B cell (primary cell): ENCODE measurements at regions not wholly inside any gene's neighbourhood (a gene's known extent, or its start where the extent isn't known, plus 50 kb on each side); places are given as distances from the start of the nearest gene placed in this dataset.

Source experiments
- ATAC-seq: fragments of 200-7000 bp; cut with Tn5 transposase; one replicate; pipeline ENCODE4 v1.10.0; 2021; ENCODE audit warnings: low read depth, mild to moderate bottlenecking, moderate number of reproducible peaks, moderate library complexity
- CTCF ChIA-PET: fragments of 350-600 bp; sonication (Branson Sonifier 250); formaldehyde crosslinking; loops from one replicate; lab custom pipeline; 2021; ENCODE audit warnings: antibody characterized with exemption, inconsistent platforms; lab: Charles Lee
- POLR2A ChIA-PET: fragments of 350-600 bp; sonication (Branson Sonifier 250); formaldehyde crosslinking; loops from one replicate; lab custom pipeline; 2021; ENCODE audit warnings: antibody characterized with exemption; lab: Charles Lee
- DNase-seq: peaks from one replicate; pipeline ENCODE4 v3.0.0; 2013
- H2AFZ ChIP-seq: 2 replicates; pipeline ENCODE4 v1.6.1; 2012; ENCODE audit warnings: mild to moderate bottlenecking, low read depth, low read length; ENCODE audit not compliant: insufficient read depth, poor library complexity, severe bottlenecking
- H3K27ac ChIP-seq, 2 donors: 1 replicate in 1 of 2; 2 replicates in 1 of 2; pipeline ENCODE4 v1.5.1; 2012 to 2013; ENCODE audit warnings: low read length in 2 of 2, mild to moderate bottlenecking in 2 of 2, moderate library complexity in 1 of 2
- H3K27me3 ChIP-seq, 4 experiments: fragments of 200-600 bp in 1 of 4; sonication (generic) in 1 of 4; replicated peaks in 1 of 4; 1 replicate in 2 of 4; 2 replicates in 2 of 4; pipeline versions ENCODE4 v1.6.1 to v1.7.0; 2013 to 2016; ENCODE audit warnings: low read length in 3 of 4, mild to moderate bottlenecking in 2 of 4, mixed read lengths in 1 of 4, moderate library complexity in 1 of 4; ENCODE audit not compliant: insufficient read depth in 4 of 4, control insufficient read depth in 3 of 4; ENCODE audit errors: control extremely low read depth in 1 of 4
- H3K36me3 ChIP-seq, 2 experiments: replicated peaks in 1 of 2; 1 replicate in 1 of 2; 2 replicates in 1 of 2; pipeline versions ENCODE4 v1.6.1 to v1.7.1; 2013; ENCODE audit warnings: low read length in 1 of 2; ENCODE audit not compliant: insufficient read depth in 2 of 2, control insufficient read depth in 1 of 2; ENCODE audit errors: control extremely low read depth in 1 of 2, extremely low read depth in 1 of 2
- H3K4me1 ChIP-seq, 2 donors: fragments of 200-600 bp in 1 of 2; sonication (generic) in 1 of 2; 1 replicate in 1 of 2; 2 replicates in 1 of 2; pipeline versions ENCODE4 v1.5.1 to v1.6.1; 2013 to 2017; ENCODE audit warnings: low read length in 2 of 2; ENCODE audit not compliant: control insufficient read depth in 2 of 2, insufficient read depth in 2 of 2
- H3K4me2 ChIP-seq: replicated peaks from 2 replicates; pipeline ENCODE3; 2012; ENCODE audit warnings: mild to moderate bottlenecking, low read depth, low read length; ENCODE audit not compliant: poor library complexity, severe bottlenecking
- H3K4me3 ChIP-seq, 5 experiments: fragments of 200-600 bp in 1 of 5; sonication (generic) in 1 of 5; 1 replicate in 3 of 5; 2 replicates in 2 of 5; pipeline versions ENCODE4 v1.5.1 to v1.7.0; 2011 to 2016; ENCODE audit warnings: low read length in 4 of 5, mild to moderate bottlenecking in 4 of 5, low read depth in 2 of 5, control low read depth in 1 of 5, moderate library complexity in 1 of 5; ENCODE audit not compliant: insufficient read depth in 1 of 5; ENCODE audit errors: control extremely low read depth in 1 of 5, extremely low read depth in 1 of 5
- H3K79me2 ChIP-seq: fragments of 200-600 bp; sonication (generic); one replicate; pipeline ENCODE4 v1.6.0; 2016; ENCODE audit warnings: low read length; ENCODE audit not compliant: control insufficient read depth, insufficient read depth
- H3K9ac ChIP-seq: fragments of 200-600 bp; sonication (generic); 2 replicates; pipeline ENCODE4 v1.6.1; 2017; ENCODE audit warnings: mild to moderate bottlenecking, low read length, moderate library complexity
- H3K9me3 ChIP-seq, 3 donors: one replicate each; pipeline versions ENCODE4 v1.6.1 to v1.7.1; 2013; ENCODE audit warnings: low read length in 2 of 3; ENCODE audit not compliant: control insufficient read depth in 2 of 3, insufficient read depth in 1 of 3; ENCODE audit errors: control extremely low read depth in 1 of 3
- H4K20me1 ChIP-seq: 2 replicates; pipeline ENCODE4 v1.6.0; 2012; ENCODE audit warnings: mild to moderate bottlenecking, low read length; ENCODE audit not compliant: insufficient read depth, control insufficient read depth, poor library complexity, severe bottlenecking
- H3K27ac Mint-ChIP-seq: one replicate; pipeline ENCODE4 v1.8.0; 2021; ENCODE audit warnings: mixed read lengths
- H3K27me3 Mint-ChIP-seq: one replicate; pipeline ENCODE4 v1.8.0; 2021; ENCODE audit warnings: mixed read lengths
- H3K4me1 Mint-ChIP-seq: one replicate; pipeline ENCODE4 v1.8.0; 2021; ENCODE audit warnings: mixed read lengths
- H3K4me3 Mint-ChIP-seq: one replicate; pipeline ENCODE4 v1.8.0; 2021; ENCODE audit warnings: mixed read lengths
- H3K9me3 Mint-ChIP-seq: one replicate; pipeline ENCODE4 v1.8.0; 2022; ENCODE audit warnings: mixed read lengths; ENCODE audit not compliant: insufficient read depth
- EZH2 ChIP-seq: IDR thresholded peaks from 2 replicates; pipeline ENCODE4 v1.6.1; 2012; ENCODE audit warnings: borderline replicate concordance, low read depth, mild to moderate bottlenecking, moderate library complexity, low read length; ENCODE audit not compliant: insufficient read depth, poor library complexity, severe bottlenecking
- WGBS: methylation state at CpG from one replicate; pipeline ENCODE4 v1.1.5; 2013; ENCODE audit warnings: missing lambda C conversion rate; ENCODE audit not compliant: insufficient coverage; 5-methylcytosine and 5-hydroxymethylcytosine counted together
- intact Hi-C: fragments of 100-400 bp; cut with micrococcal nuclease; formaldehyde crosslinking; loops from one replicate; pipeline ENCODE4 v1.10.0; 2022
- TF ChIP-seq, protein P1 (sequence below): fragments of 200-600 bp; IDR thresholded peaks from one replicate; pipeline ENCODE4 v1.8.0; 2022; ENCODE audit warnings: antibody characterized with exemption, mild to moderate bottlenecking

GRCh38 chr12:3357950-3358525, 133.0 kb upstream of the PRMT8 start:
- POLR2A ChIA-PET, result no interaction called here
- H3K27me3 Mint-ChIP-seq, result peaks cover 5% of the 10 kb centered on the region
- CTCF ChIA-PET, result no interaction called here
- WGBS, result 84% methylated on average over 7 of the region's 8 CpGs
- Histone ChIP-seq H4K20me1 (no peaks in the 10 kb centered on the region), H3K79me2 (no peaks in the 10 kb centered on the region), H3K27ac (no peak overlapping the region), H3K4me3 (no peak overlapping the region), H3K9me3 (no peaks in the 10 kb centered on the region), H3K4me2 (no peak overlapping the region), H2AFZ (no peak overlapping the region), H3K4me1 (no peaks in the 10 kb centered on the region), H3K36me3 (no peaks in the 10 kb centered on the region), H3K9ac (no peak overlapping the region), H3K27me3 (peaks cover 0 to 13% (median 3%) of the 10 kb centered on the region in 4 experiments)
- no peak overlapping the region for H3K27ac Mint-ChIP-seq
- H3K9me3 Mint-ChIP-seq, result no peaks in the 10 kb centered on the region
- ATAC-seq (no peak), DNase-seq (no peak)
- intact Hi-C loops, result no loop called here
- TF ChIP-seq, protein P1, sequence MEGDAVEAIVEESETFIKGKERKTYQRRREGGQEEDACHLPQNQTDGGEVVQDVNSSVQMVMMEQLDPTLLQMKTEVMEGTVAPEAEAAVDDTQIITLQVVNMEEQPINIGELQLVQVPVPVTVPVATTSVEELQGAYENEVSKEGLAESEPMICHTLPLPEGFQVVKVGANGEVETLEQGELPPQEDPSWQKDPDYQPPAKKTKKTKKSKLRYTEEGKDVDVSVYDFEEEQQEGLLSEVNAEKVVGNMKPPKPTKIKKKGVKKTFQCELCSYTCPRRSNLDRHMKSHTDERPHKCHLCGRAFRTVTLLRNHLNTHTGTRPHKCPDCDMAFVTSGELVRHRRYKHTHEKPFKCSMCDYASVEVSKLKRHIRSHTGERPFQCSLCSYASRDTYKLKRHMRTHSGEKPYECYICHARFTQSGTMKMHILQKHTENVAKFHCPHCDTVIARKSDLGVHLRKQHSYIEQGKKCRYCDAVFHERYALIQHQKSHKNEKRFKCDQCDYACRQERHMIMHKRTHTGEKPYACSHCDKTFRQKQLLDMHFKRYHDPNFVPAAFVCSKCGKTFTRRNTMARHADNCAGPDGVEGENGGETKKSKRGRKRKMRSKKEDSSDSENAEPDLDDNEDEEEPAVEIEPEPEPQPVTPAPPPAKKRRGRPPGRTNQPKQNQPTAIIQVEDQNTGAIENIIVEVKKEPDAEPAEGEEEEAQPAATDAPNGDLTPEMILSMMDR, result no peak
- TF ChIP-seq EZH2, result no peak
- H3K4me3 Mint-ChIP-seq, result no peak overlapping the region
- H3K4me1 Mint-ChIP-seq, result no peaks in the 10 kb centered on the region

DNA sequence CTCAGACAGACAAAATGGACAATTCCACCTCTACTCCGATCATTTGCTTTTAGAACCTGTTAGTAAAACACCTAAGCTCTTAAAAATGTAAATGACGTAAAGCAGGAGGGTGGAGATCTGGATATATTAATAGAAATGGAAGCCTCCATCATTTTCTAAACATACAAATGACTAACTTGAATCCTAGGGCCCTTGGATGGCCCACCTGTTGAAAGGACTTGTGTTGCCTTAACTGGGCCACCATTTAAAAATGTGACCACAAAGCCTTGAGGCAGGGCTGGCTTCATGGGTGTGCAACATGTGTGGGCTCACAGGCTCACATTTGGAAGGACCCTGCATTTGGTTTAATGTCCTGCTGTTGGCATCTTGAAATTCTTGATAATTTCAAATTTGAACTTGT, 131.5 kb upstream of the PRMT8 start:
- peaks cover 0 to 16% (median 3%) of the 10 kb centered on the region in 4 experiments for H3K27me3 ChIP-seq
- no peak overlapping the region for H3K27ac ChIP-seq
- CTCF ChIA-PET, result no interaction called here
- H3K79me2 ChIP-seq, result no peaks in the 10 kb centered on the region
- WGBS, result no CpG with 5 or more reads among the region's 2 CpGs
- intact Hi-C loops, result no loop called here
- no peak overlapping the region for H3K27ac Mint-ChIP-seq
- POLR2A ChIA-PET, result no interaction called here
- H4K20me1 ChIP-seq, result no peaks in the 10 kb centered on the region
- ATAC-seq (no peak), DNase-seq (no peak)
- H3K9me3 Mint-ChIP-seq, result no peaks in the 10 kb centered on the region
- peaks cover 0 to 4% (median 0%) of the 10 kb centered on the region in 3 donors for H3K9me3 ChIP-seq
- H3K4me1 Mint-ChIP-seq, result peaks cover 7% of the 10 kb centered on the region
- no peaks in the 10 kb centered on the region for H3K36me3 ChIP-seq
- H3K4me2 ChIP-seq, result no peak overlapping the region
- no peak overlapping the region for H3K4me3 Mint-ChIP-seq
- H3K4me3 ChIP-seq, result no peak overlapping the region
- H3K27me3 Mint-ChIP-seq, result peaks cover 15% of the 10 kb centered on the region
- H3K9ac ChIP-seq, result no peak overlapping the region
- TF ChIP-seq EZH2, result no peak
- TF ChIP-seq, protein P1, result no peak
- no peaks in the 10 kb centered on the region for H3K4me1 ChIP-seq
- H2AFZ ChIP-seq, result no peak overlapping the region
